K562 (cell line): ENCODE measurements at regions not wholly inside any gene's neighbourhood (a gene's known extent, or its start where the extent isn't known, plus 50 kb on each side); places are given as distances from the start of the nearest gene placed in this dataset.

ENCODE experiments used
- ATAC-seq: fragments of 200-7000 bp; cut with Tn5 transposase; 3 replicates; pipeline ENCODE4 v1.9.1; 2020; ENCODE audit warnings: moderate library complexity
- BruUV-seq: library from RNA; stranded (reverse); fragments of 400-500 nt; replicated peaks from 2 replicates; lab custom pipeline; 2021; lab: Mats Ljungman, UMichigan
- CTCF ChIA-PET: fragments of 300-600 bp; formaldehyde crosslinking; extraction: SDS; loops from one replicate; lab custom pipeline; 2021; ENCODE audit warnings: low intra/inter-chr PET ratio; lab: Yijun Ruan, JAX
- POLR2A ChIA-PET: fragments of 300-600, 350-650 bp; sonication (Branson Sonifier 250); formaldehyde crosslinking; extraction: SDS; loops from one replicate; lab custom pipeline; 2021; ENCODE audit warnings: antibody characterized with exemption, inconsistent platforms; lab: Yijun Ruan, JAX
- DNase-seq, 4 experiments: peaks; one replicate each; pipeline versions ENCODE4 v3.0.0 to v3.0.0-alpha.2; 2011 to 2018; ENCODE audit warnings: low spot score in 3 of 4, mixed read lengths in 3 of 4; ENCODE audit errors: extremely low read depth in 1 of 4
- FAIRE-seq: peaks from 2 replicates; lab custom pipeline; 2011; peaks lifted over from hg19 to GRCh38; lab: Jason Lieb, UNC
- H2AFZ ChIP-seq: 2 replicates; pipeline ENCODE4 v1.6.0; 2011; ENCODE audit warnings: low read depth, low read length, control low read depth, inconsistent platforms
- H3K27ac ChIP-seq: fragments of 200-600 bp; 3 replicates; pipeline ENCODE4 v1.8.0; 2011; ENCODE audit warnings: low read depth, mild to moderate bottlenecking, control low read depth, inconsistent platforms, low read length, moderate library complexity, mixed read lengths; ENCODE audit errors: extremely low read depth
- H3K27me3 ChIP-seq, 2 experiments: fragments of 300-600 bp in 1 of 2; 2 replicates in 1 of 2; 3 replicates in 1 of 2; pipeline versions ENCODE4 v1.6.0 to v1.8.0; 2011; ENCODE audit warnings: inconsistent platforms in 2 of 2, low read length in 2 of 2, mild to moderate bottlenecking in 1 of 2, mixed read lengths in 1 of 2, moderate library complexity in 1 of 2; ENCODE audit not compliant: control insufficient read depth in 2 of 2, insufficient read depth in 2 of 2
- H3K36me3 ChIP-seq: fragments of 300-600 bp; 3 replicates; pipeline ENCODE4 v1.8.0; 2011; ENCODE audit warnings: mild to moderate bottlenecking, low read length, inconsistent platforms; ENCODE audit not compliant: control insufficient read depth, insufficient read depth
- H3K4me1 ChIP-seq, 2 experiments: fragments of 200-600 bp in 1 of 2; replicated peaks in 1 of 2; 2 replicates in 1 of 2; 3 replicates in 1 of 2; pipeline versions ENCODE4 v1.5.1 to v1.8.0; 2011; ENCODE audit warnings: inconsistent platforms in 2 of 2, low read length in 2 of 2, mild to moderate bottlenecking in 1 of 2, mixed read lengths in 1 of 2, moderate library complexity in 1 of 2; ENCODE audit not compliant: control insufficient read depth in 2 of 2, insufficient read depth in 2 of 2
- H3K4me2 ChIP-seq: 2 replicates; pipeline ENCODE4 v1.6.1; 2011; ENCODE audit warnings: low read length, control low read depth, inconsistent platforms, mixed read lengths; ENCODE audit not compliant: insufficient read depth
- H3K4me3 ChIP-seq: fragments of 200-600 bp; sonication (generic), shearing (Covaris generic); 2 replicates; pipeline ENCODE4 v1.5.1; 2016; ENCODE audit warnings: control low read depth, inconsistent platforms
- H3K79me2 ChIP-seq: fragments of 200-600 bp; 3 replicates; pipeline ENCODE4 v1.8.0; 2011; ENCODE audit warnings: low read length, inconsistent platforms; ENCODE audit not compliant: control insufficient read depth, insufficient read depth
- H3K9ac ChIP-seq, 2 experiments: 2 replicates each; pipeline versions ENCODE4 v1.6.0 to v1.6.1; 2011; ENCODE audit warnings: low read depth in 2 of 2, low read length in 2 of 2, control low read depth in 1 of 2, inconsistent platforms in 1 of 2, mild to moderate bottlenecking in 1 of 2, mixed read lengths in 1 of 2; ENCODE audit not compliant: insufficient read depth in 1 of 2
- H3K9me1 ChIP-seq: one replicate; pipeline ENCODE4 v1.6.0; 2011; ENCODE audit warnings: inconsistent platforms, mild to moderate bottlenecking, low read length, moderate library complexity; ENCODE audit not compliant: control insufficient read depth, insufficient read depth
- H3K9me3 ChIP-seq: replicated peaks from 2 replicates; pipeline ENCODE4 v1.5.1; 2011; ENCODE audit warnings: low read depth, low read length, inconsistent platforms; ENCODE audit not compliant: control insufficient read depth, insufficient read depth
- H4K20me1 ChIP-seq: replicated peaks from 2 replicates; pipeline ENCODE4 v1.6.1; 2011; ENCODE audit warnings: low read length, inconsistent platforms, mixed read lengths; ENCODE audit not compliant: control insufficient read depth, insufficient read depth
- CBFA2T3 ChIP-seq: fragments of 450-650 bp; IDR thresholded peaks from 2 replicates; pipeline ENCODE4 v1.6.1; 2017
- CBX8 ChIP-seq: fragments of 200-600 bp; sonication (generic); IDR thresholded peaks from 2 replicates; pipeline ENCODE4 v1.6.1; 2012; ENCODE audit warnings: borderline replicate concordance, mixed run types, low read depth, mild to moderate bottlenecking, moderate library complexity, mixed read lengths, low read length, control low read depth, inconsistent platforms; ENCODE audit not compliant: poor library complexity, severe bottlenecking; ENCODE audit errors: extremely low read depth
- FOS ChIP-seq: IDR thresholded peaks from 3 replicates; pipeline ENCODE4 v1.6.1; 2011; ENCODE audit not compliant: insufficient read length; ENCODE audit errors: extremely low read depth
- HDAC3 ChIP-seq: fragments of 450-650 bp; IDR thresholded peaks from 2 replicates; pipeline ENCODE4 v1.6.1; 2018; ENCODE audit warnings: borderline replicate concordance, mild to moderate bottlenecking, moderate library complexity; ENCODE audit not compliant: partially characterized antibody
- ID3 ChIP-seq, 2 experiments: fragments of 250-450 bp in 1 of 2; fragments of 450-650 bp in 1 of 2; sonication (Bioruptor Pico) in 1 of 2; IDR thresholded peaks; 2 replicates each; pipeline versions ENCODE4 v1.6.1 to v1.8.0; 2016 to 2021; ENCODE audit warnings: mild to moderate bottlenecking in 2 of 2, moderate library complexity in 2 of 2, missing compliant biosample characterization in 1 of 2, missing genetic modification characterization in 1 of 2
- MIER1 ChIP-seq: fragments of 450-650 bp; IDR thresholded peaks from 2 replicates; pipeline ENCODE4 v1.6.1; 2016; ENCODE audit warnings: antibody characterized with exemption, mild to moderate bottlenecking, low read depth
- MLX ChIP-seq, 2 experiments: fragments of 450-650 bp in 1 of 2; sonication (generic) in 1 of 2; formaldehyde crosslinking; conservative IDR thresholded peaks; 2 replicates each; pipeline versions ENCODE4 v1.4.0 to v1.8.1; 2020 to 2022; ENCODE audit warnings: mild to moderate bottlenecking in 1 of 2, missing genetic modification reagents in 1 of 2
- NCOA1 ChIP-seq: fragments of 450-650 bp; IDR thresholded peaks from 2 replicates; pipeline ENCODE4 v1.6.1; 2016; ENCODE audit warnings: low read depth
- NR2C1 ChIP-seq, 2 experiments: fragments of 450-650 bp; IDR thresholded peaks; 2 replicates each; pipeline ENCODE4 v1.6.1; 2017; ENCODE audit warnings: mild to moderate bottlenecking in 2 of 2, antibody characterized with exemption in 1 of 2, inconsistent platforms in 1 of 2, missing compliant biosample characterization in 1 of 2, missing genetic modification characterization in 1 of 2
- PTRF ChIP-seq: fragments of 450-650 bp; IDR thresholded peaks from 2 replicates; pipeline ENCODE4 v1.6.1; 2016; ENCODE audit warnings: mild to moderate bottlenecking, missing genetic modification characterization, missing compliant biosample characterization
- RUNX1 ChIP-seq: sonication (generic); IDR thresholded peaks from 2 replicates; pipeline ENCODE4 v1.6.1; 2016; ENCODE audit warnings: antibody characterized with exemption, low read depth
- SMAD1 ChIP-seq: fragments of 150-350 bp; IDR thresholded peaks from 2 replicates; pipeline ENCODE4 v1.6.1; 2014; ENCODE audit warnings: low read length, low read depth; ENCODE audit not compliant: partially characterized antibody
- ZNF253 ChIP-seq: fragments of 250-450 bp; sonication (Bioruptor Pico); conservative IDR thresholded peaks from 2 replicates; pipeline ENCODE4 v1.6.1; 2021; ENCODE audit warnings: mild to moderate bottlenecking
- ZNF785 ChIP-seq: fragments of 250-450 bp; sonication (Bioruptor Pico); IDR thresholded peaks from 2 replicates; pipeline ENCODE4 v1.4.0; 2020; ENCODE audit warnings: mild to moderate bottlenecking
- WGBS: fragments of 100-300 bp; shearing (Covaris generic); methylation state at CpG from one replicate; pipeline ENCODE4 v1.1.6; 2016; ENCODE audit warnings: low coverage, mixed read lengths; ENCODE audit not compliant: insufficient coverage; ENCODE audit errors: missing lambda C conversion rate; 5-methylcytosine and 5-hydroxymethylcytosine counted together
- in situ Hi-C: fragments of 300-500 bp; cut with MboI; formaldehyde crosslinking; loops from 4 replicates; pipeline ENCODE4 v1.15.0; 2018; ENCODE audit warnings: inconsistent platforms, mixed read lengths
- intact Hi-C: fragments of 100-400 bp; cut with micrococcal nuclease; formaldehyde crosslinking; loops from 2 replicates; pipeline ENCODE4 v1.14.2; 2022

GRCh38 chr18:32588191-32588590 lies 117.5 kb upstream of the GAREM1 start:
- no peaks in the 10 kb centered on the region; the same call in 1 of the 2 replicates for H3K9me3 ChIP-seq
- CTCF ChIA-PET, result no interaction called here
- no peak for TF ChIP-seq ZNF785
- no TSS peak for BruUV-seq
- no peak overlapping the region for H3K4me3 ChIP-seq
- no peaks in the 10 kb centered on the region for H3K27me3 ChIP-seq
- H3K36me3 ChIP-seq, result no peaks in the 10 kb centered on the region
- H3K4me2 ChIP-seq, result no peak overlapping the region
- in situ Hi-C loops (no loop called here), intact Hi-C loops (no loop called here)
- H3K79me2 ChIP-seq, result no peaks in the 10 kb centered on the region
- H3K9me1 ChIP-seq, result no peaks in the 10 kb centered on the region
- 1% methylated on average over 5 of the region's 5 CpGs for whole genome bisulfite sequencing
- no peaks in the 10 kb centered on the region for H3K4me1 ChIP-seq
- no peak overlapping the region for H3K9ac ChIP-seq
- FAIRE-seq (no peak), DNase-seq (no peak), ATAC-seq (no peak)
- H4K20me1 ChIP-seq, result no peaks in the 10 kb centered on the region
- H3K27ac ChIP-seq, result no peak overlapping the region
- no peak overlapping the region for H2AFZ ChIP-seq
- POLR2A ChIA-PET, result interaction anchor here (0.7 kb wide), 1 partner anchor 119 kb away, joined by 3 read pairs; no protein-coding TSS in a partner anchor

- CTCF ChIA-PET, result no interaction called here
- Histone ChIP-seq H3K4me3 (no peak overlapping the region), H3K9me3 (no peaks in the 10 kb centered on the region), H4K20me1 (no peaks in the 10 kb centered on the region), H2AFZ (no peak overlapping the region), H3K79me2 (no peaks in the 10 kb centered on the region), H3K36me3 (no peaks in the 10 kb centered on the region), H3K27me3 (no peaks in the 10 kb centered on the region), H3K27ac (no peak overlapping the region), H3K4me2 (no peak overlapping the region), H3K9ac (no peak overlapping the region), H3K4me1 (no peaks in the 10 kb centered on the region), H3K9me1 (no peaks in the 10 kb centered on the region)
- WGBS, result 0% methylated on average over 1 of the region's 1 CpG
- ATAC-seq (no peak), FAIRE-seq (no peak), DNase-seq (no peak)
- no TSS peak for BruUV-seq
- POLR2A ChIA-PET, result no interaction called here
- intact Hi-C loops (no loop called here), in situ Hi-C loops (no loop called here)
- no peak for TF ChIP-seq RUNX1
- no peak for TF ChIP-seq ZNF253 (CRISPR knock-in tag)
- TF ChIP-seq ID3 (CRISPR knock-in tag; IDR thresholded peaks at IDR 0.05), result no peak
- TF ChIP-seq ID3 (tag; IDR thresholded peaks at IDR 0.05), result no peak
- no peak for TF ChIP-seq SMAD1
- TF ChIP-seq MLX (CRISPR knock-in tag; conservative IDR thresholded peaks at IDR 0.05), result no peak
- no peak for TF ChIP-seq PTRF (tag)
- TF ChIP-seq CBFA2T3, result no peak
- TF ChIP-seq MIER1, result no peak
- no peak for TF ChIP-seq CBX8
- no peak for TF ChIP-seq NR2C1 (IDR thresholded peaks at IDR 0.05)
- TF ChIP-seq NR2C1 (tag; IDR thresholded peaks at IDR 0.05), result no peak
- no peak for TF ChIP-seq HDAC3
- TF ChIP-seq FOS, result no peak
- no peak for TF ChIP-seq NCOA1
Measured at GRCh38 chr18:32583431-32583830, 112.7 kb upstream of the GAREM1 start.
